Calu3 (cell line): ENCODE measurements at regions not wholly inside any gene's neighbourhood (a gene's known extent, or its start where the extent isn't known, plus 50 kb on each side); places are given as distances from the start of the nearest gene placed in this dataset.

Source experiments
- BruUV-seq: library from RNA; stranded (reverse); fragments of 400-500 nt; replicated peaks from 2 replicates; lab custom pipeline; 2021; lab: Mats Ljungman, UMichigan
- CTCF ChIA-PET: fragments of 300-600 bp; sonication (Branson Sonifier 250); formaldehyde crosslinking; loops from one replicate; lab custom pipeline; 2022; ENCODE audit warnings: antibody characterized with exemption; lab: Charles Lee
- DNase-seq: peaks from one replicate; pipeline ENCODE4 v3.0.0; 2022
- H3K27ac Mint-ChIP-seq: one replicate; pipeline ENCODE4 v1.8.0; 2022; ENCODE audit warnings: mixed read lengths; ENCODE audit not compliant: unreplicated experiment
- H3K27me3 Mint-ChIP-seq: one replicate; pipeline ENCODE4 v1.8.0; 2022; ENCODE audit warnings: mixed read lengths; ENCODE audit not compliant: unreplicated experiment
- H3K36me3 Mint-ChIP-seq: one replicate; pipeline ENCODE4 v1.8.0; 2022; ENCODE audit warnings: mild to moderate bottlenecking, moderate library complexity, mixed read lengths; ENCODE audit not compliant: insufficient read depth, unreplicated experiment
- H3K4me1 Mint-ChIP-seq: one replicate; pipeline ENCODE4 v1.8.0; 2022; ENCODE audit warnings: mild to moderate bottlenecking, low read depth, mixed read lengths; ENCODE audit not compliant: unreplicated experiment
- H3K4me3 Mint-ChIP-seq: one replicate; pipeline ENCODE4 v1.8.0; 2022; ENCODE audit warnings: mild to moderate bottlenecking, low read depth, moderate library complexity, mixed read lengths; ENCODE audit not compliant: unreplicated experiment
- H3K9me3 Mint-ChIP-seq: one replicate; pipeline ENCODE4 v1.8.0; 2022; ENCODE audit warnings: low read depth, mixed read lengths; ENCODE audit not compliant: unreplicated experiment
- intact Hi-C: fragments of 100-400 bp; cut with micrococcal nuclease; formaldehyde crosslinking; loops from one replicate; pipeline ENCODE4 v1.10.0; 2022; ENCODE audit not compliant: unreplicated experiment
- TF ChIP-seq, protein P1 (sequence below): fragments of 200-600 bp; IDR thresholded peaks from one replicate; pipeline ENCODE4 v1.8.0; 2022; ENCODE audit warnings: antibody characterized with exemption; ENCODE audit not compliant: unreplicated experiment

DNA sequence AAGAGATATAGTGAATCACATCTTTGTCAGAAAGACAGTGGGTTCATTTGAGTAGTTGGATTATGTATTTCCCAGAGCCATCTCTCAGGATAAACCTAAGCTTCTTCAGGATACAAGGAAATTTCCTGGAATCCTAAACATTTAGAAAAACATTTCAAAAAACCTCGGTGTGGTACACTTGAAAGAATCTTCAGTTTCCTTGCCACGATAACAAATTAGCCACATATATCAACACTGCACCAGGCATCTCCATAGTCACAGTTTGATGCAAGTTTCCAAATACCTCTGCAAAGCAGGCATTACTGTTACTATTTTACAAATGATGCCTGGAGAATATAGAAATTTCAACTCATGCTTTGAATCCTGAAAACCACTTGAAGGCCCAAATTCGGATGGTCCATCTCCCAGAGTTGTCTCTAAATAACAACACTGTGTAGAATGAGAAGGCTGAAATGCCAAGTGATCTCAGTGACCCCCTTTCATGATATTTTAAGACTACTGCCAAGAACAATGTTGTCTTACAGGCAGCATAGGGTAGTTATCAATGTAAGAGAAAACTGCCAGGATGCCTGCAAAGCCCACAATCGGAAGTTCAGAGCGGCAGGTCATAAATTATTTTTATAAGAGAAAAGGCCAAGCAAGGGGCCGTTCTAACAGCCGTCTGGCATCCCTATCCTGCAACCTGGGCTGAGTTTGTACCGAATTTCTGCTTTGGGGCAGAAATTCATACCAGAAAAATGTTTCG is 307.9 kb downstream of the TXNL1 start:
- Mint-ChIP-seq H3K27me3 (peaks cover 46% of the 10 kb centered on the region), H3K27ac (no peak overlapping the region), H3K9me3 (no peaks in the 10 kb centered on the region), H3K36me3 (no peaks in the 10 kb centered on the region), H3K4me1 (no peaks in the 10 kb centered on the region), H3K4me3 (no peak overlapping the region)
- TF ChIP-seq, protein P1, sequence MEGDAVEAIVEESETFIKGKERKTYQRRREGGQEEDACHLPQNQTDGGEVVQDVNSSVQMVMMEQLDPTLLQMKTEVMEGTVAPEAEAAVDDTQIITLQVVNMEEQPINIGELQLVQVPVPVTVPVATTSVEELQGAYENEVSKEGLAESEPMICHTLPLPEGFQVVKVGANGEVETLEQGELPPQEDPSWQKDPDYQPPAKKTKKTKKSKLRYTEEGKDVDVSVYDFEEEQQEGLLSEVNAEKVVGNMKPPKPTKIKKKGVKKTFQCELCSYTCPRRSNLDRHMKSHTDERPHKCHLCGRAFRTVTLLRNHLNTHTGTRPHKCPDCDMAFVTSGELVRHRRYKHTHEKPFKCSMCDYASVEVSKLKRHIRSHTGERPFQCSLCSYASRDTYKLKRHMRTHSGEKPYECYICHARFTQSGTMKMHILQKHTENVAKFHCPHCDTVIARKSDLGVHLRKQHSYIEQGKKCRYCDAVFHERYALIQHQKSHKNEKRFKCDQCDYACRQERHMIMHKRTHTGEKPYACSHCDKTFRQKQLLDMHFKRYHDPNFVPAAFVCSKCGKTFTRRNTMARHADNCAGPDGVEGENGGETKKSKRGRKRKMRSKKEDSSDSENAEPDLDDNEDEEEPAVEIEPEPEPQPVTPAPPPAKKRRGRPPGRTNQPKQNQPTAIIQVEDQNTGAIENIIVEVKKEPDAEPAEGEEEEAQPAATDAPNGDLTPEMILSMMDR: no peak
- DNase-seq: no peak
- BruUV-seq: no TSS peak
- intact Hi-C loops: no loop called here
- CTCF ChIA-PET: interaction anchor here (0.7 kb wide), 1 partner anchor 265 kb away, joined by 3 read pairs; no protein-coding TSS in a partner anchor

DNA sequence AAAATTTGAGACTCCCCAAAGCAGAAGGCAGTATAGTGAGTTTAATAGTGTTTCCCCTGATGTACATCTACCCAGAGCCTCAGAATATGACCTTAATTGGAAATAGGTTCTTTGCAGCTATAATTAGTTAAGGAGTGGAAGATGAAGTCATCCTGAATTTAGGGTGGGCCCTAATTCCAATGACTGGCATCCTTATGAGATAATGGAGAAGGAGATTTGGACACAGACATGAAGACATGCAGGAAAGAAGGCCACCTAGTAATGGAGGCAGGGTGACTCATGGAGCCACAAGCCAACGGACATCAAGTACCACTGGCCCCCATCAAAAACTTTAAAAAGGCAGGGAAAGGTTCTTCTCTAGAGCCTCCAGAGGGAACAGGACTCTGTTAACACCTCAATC is 308.9 kb downstream of the TXNL1 start:
- no peaks in the 10 kb centered on the region for H3K36me3 Mint-ChIP-seq
- intact Hi-C loops: no loop called here
- peaks cover 53% of the 10 kb centered on the region for H3K27me3 Mint-ChIP-seq

DNA sequence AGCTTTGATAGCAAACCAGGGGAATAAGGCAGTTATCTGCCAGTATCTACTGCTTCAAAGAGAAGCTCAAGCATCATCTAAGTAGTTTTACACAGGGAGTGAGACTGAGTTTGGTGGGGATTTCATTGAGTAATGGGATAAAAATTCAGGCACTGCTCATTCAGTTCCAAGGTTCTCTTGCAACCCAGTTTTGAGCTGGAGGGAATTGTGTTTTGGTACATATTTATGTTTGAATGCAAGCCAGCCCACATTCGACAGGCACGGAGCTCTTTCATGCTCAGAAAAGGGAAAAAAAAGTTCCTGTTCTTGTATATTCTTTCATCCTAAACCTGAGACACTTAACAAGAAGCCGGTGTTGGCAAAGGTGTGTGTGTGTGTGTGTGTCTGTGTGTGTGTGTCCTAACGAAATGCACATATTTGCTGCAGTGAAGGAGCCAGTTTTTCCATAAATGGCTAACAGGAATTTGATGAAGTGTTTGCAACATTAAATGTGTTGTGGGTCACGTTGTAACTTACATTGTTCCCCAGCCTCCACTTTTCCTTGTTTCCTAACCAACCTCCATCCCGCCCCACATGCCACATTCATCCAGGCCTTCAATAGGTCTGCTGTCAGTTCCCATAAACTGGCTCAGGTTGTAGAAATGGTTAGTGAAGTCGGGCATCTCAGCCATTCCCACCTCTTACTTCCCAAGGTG is 311.1 kb downstream of the TXNL1 start:
- H3K4me1 Mint-ChIP-seq: no peaks in the 10 kb centered on the region
- no peak for DNase-seq
- no peaks in the 10 kb centered on the region for H3K9me3 Mint-ChIP-seq
- TF ChIP-seq, protein P1: no peak
- H3K27ac Mint-ChIP-seq: no peak overlapping the region
- H3K27me3 Mint-ChIP-seq: peaks cover 53% of the 10 kb centered on the region
- H3K4me3 Mint-ChIP-seq: no peak overlapping the region
- no peaks in the 10 kb centered on the region for H3K36me3 Mint-ChIP-seq
- CTCF ChIA-PET: no interaction called here
- intact Hi-C loops: no loop called here
- BruUV-seq: no TSS peak

More for the DNA sequence above, 308.9 kb downstream of the TXNL1 start:
- Mint-ChIP-seq H3K9me3 (no peaks in the 10 kb centered on the region), H3K4me3 (no peak overlapping the region), H3K27ac (no peak overlapping the region), H3K4me1 (no peaks in the 10 kb centered on the region)
- TF ChIP-seq, protein P1: no peak
- CTCF ChIA-PET: no interaction called here
- DNase-seq: no peak
- no TSS peak for BruUV-seq

DNA sequence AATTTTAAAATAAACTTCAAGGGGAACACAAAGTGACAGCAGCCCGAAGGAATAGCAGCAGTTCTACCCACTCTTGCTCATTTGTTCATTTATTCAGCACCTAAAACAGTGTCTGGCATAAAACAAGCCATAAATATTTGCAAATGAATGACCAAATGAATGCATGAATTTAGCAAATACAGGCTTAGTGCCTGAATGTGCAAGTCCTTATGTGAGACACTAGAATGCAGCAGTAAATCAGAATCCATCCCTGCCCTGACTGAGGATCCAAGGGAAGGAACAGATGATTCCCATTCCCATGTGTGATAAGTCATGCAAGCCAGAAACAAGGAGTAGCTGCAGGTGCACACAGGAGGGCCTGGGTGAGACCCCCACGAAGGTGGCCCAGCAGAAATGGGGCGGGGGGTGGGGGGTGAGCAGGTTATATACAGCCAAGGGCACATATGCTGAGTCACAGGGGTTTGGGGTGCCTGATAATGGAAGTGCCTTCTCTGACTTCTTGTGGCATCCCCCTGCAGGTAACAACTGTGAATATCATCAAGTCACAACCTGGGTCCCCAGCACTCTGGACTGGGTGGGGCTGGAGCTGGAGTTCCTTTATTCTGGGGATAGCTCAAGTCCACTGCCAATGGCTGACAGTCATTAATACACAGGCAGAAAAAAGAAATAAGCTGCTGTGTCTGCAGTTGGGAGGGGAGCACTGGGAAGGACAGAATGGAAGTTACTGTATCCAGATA is 311.9 kb downstream of the TXNL1 start:
- no peak for DNase-seq
- no peak overlapping the region for H3K27ac Mint-ChIP-seq
- intact Hi-C loops: no loop called here
- H3K27me3 Mint-ChIP-seq: peaks cover 56% of the 10 kb centered on the region
- CTCF ChIA-PET: no interaction called here
- no peaks in the 10 kb centered on the region for H3K9me3 Mint-ChIP-seq
- H3K36me3 Mint-ChIP-seq: no peaks in the 10 kb centered on the region
- BruUV-seq: no TSS peak
- TF ChIP-seq, protein P1: no peak
- no peaks in the 10 kb centered on the region for H3K4me1 Mint-ChIP-seq
- H3K4me3 Mint-ChIP-seq: no peak overlapping the region
